ENCODE measurements at regions not wholly inside any gene's neighbourhood (a gene's known extent, or its start where the extent isn't known, plus 50 kb on each side); places are given as distances from the start of the nearest gene placed in this dataset.

DNA sequence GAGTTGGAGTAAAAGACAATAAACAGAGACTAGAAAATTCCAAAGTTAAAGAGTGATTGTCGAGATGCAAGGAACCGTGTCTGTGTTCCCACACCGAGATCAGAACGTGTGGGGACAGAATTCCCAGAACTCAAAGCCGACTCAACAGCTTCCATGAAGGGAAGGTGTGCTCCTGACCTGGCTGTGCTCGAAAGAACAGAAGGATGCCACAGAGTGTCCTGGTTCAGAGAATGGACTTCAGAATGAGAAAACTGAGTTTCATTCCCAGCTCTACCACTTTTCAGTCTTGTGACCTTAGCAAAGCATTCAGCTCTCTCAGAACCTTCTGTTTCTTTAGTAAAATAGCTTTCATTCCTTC, 420.0 kb upstream of the SLC30A5 start:
- ChIA-PET CTCF (no interaction called here), POLR2A (no interaction called here)
- Histone ChIP-seq H3K27me3 (ENCODE audit: control insufficient read depth in 1 of 2, insufficient read depth in 2 of 2, low read length in 2 of 2) (no peaks in the 10 kb centered on the region), H3K4me3 (ENCODE audit: low read length) (no peak overlapping the region), H3K36me3 (ENCODE audit: insufficient read depth, low read length) (no peaks in the 10 kb centered on the region), H3K27ac (ENCODE audit: low read depth in 1 of 2, low read length in 2 of 2) (no peak overlapping the region), H3K9me3 (ENCODE audit: control insufficient read depth in 1 of 2, insufficient read depth in 1 of 2, low read length in 2 of 2) (no peaks in the 10 kb centered on the region), H3K4me1 (ENCODE audit: insufficient read depth, low read length) (no peaks in the 10 kb centered on the region)
- intact Hi-C loops (cut with DNase I, micrococcal nuclease): no loop called here
- no peaks in the 10 kb centered on the region for H3K9me3 Mint-ChIP-seq
- H3K4me3 Mint-ChIP-seq: no peak overlapping the region
- H3K36me3 Mint-ChIP-seq (ENCODE audit: low read depth): no peaks in the 10 kb centered on the region
- ATAC-seq (ENCODE audit: poor library complexity): no peak
- no peak for DNase-seq
- no peak for TF ChIP-seq CTCF (IDR thresholded peaks at IDR 0.05)
- H3K27me3 Mint-ChIP-seq: no peaks in the 10 kb centered on the region
- H3K27ac Mint-ChIP-seq: no peak overlapping the region
- no peaks in the 10 kb centered on the region for H3K4me1 Mint-ChIP-seq (ENCODE audit: low read depth)

GRCh38 chr5:68679041-68679440, 414.8 kb upstream of the SLC30A5 start:
- ChIA-PET CTCF (no interaction called here), POLR2A (no interaction called here)
- DNase-seq (no peak), ATAC-seq (ENCODE audit: poor library complexity) (no peak)
- Mint-ChIP-seq H3K27me3 (peaks cover 7% of the 10 kb centered on the region), H3K36me3 (ENCODE audit: low read depth) (no peaks in the 10 kb centered on the region), H3K4me1 (ENCODE audit: low read depth) (no peaks in the 10 kb centered on the region), H3K9me3 (no peaks in the 10 kb centered on the region), H3K4me3 (no peak overlapping the region), H3K27ac (no peak overlapping the region)
- no peak overlapping the region for H3K27ac ChIP-seq (ENCODE audit: low read depth in 1 of 2, low read length in 2 of 2)
- H3K27me3 ChIP-seq (ENCODE audit: control insufficient read depth in 1 of 2, insufficient read depth in 2 of 2, low read length in 2 of 2): peaks cover 0 to 5% of the 10 kb centered on the region in 2 experiments
- intact Hi-C loops (cut with DNase I, micrococcal nuclease): no loop called here
- H3K36me3 ChIP-seq (ENCODE audit: insufficient read depth, low read length): no peaks in the 10 kb centered on the region
- H3K4me1 ChIP-seq (ENCODE audit: insufficient read depth, low read length): no peaks in the 10 kb centered on the region
- no peak overlapping the region for H3K4me3 ChIP-seq (ENCODE audit: low read length)
- no peaks in the 10 kb centered on the region for H3K9me3 ChIP-seq (ENCODE audit: control insufficient read depth in 1 of 2, insufficient read depth in 1 of 2, low read length in 2 of 2)
- TF ChIP-seq CTCF (IDR thresholded peaks at IDR 0.05): no peak

DNA sequence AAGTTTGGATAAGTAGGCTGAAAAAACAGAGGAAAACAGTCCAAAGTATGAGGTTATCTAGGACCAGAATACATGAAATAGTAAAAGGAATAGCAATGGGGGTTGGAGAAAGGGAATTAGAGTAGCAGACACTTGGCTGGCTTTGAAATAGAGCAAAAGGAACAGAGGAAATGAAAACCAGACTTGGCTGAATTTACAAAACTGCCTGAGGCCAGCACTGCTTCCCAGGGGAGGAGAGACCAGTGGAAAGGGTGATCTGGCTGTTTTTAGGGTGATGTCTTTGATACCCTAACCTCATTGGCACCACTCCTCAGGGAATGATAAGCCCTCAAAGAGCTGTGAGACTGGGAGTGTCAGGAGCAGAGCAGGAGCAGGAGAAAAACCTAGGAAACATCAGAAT, 413.4 kb upstream of the SLC30A5 start:
- intact Hi-C loops (cut with DNase I, micrococcal nuclease): no loop called here
- Mint-ChIP-seq H3K4me3 (no peak overlapping the region), H3K36me3 (ENCODE audit: low read depth) (no peaks in the 10 kb centered on the region), H3K9me3 (no peaks in the 10 kb centered on the region), H3K27ac (no peak overlapping the region), H3K4me1 (ENCODE audit: low read depth) (no peaks in the 10 kb centered on the region), H3K27me3 (peaks cover 7% of the 10 kb centered on the region)
- Histone ChIP-seq H3K27ac (ENCODE audit: low read depth in 1 of 2, low read length in 2 of 2) (no peak overlapping the region), H3K27me3 (ENCODE audit: control insufficient read depth in 1 of 2, insufficient read depth in 2 of 2, low read length in 2 of 2) (peaks cover 0 to 5% of the 10 kb centered on the region in 2 experiments), H3K36me3 (ENCODE audit: insufficient read depth, low read length) (no peaks in the 10 kb centered on the region), H3K9me3 (ENCODE audit: control insufficient read depth in 1 of 2, insufficient read depth in 1 of 2, low read length in 2 of 2) (no peaks in the 10 kb centered on the region), H3K4me3 (ENCODE audit: low read length) (no peak overlapping the region), H3K4me1 (ENCODE audit: insufficient read depth, low read length) (no peaks in the 10 kb centered on the region)
- ATAC-seq (ENCODE audit: poor library complexity) (no peak), DNase-seq (no peak)
- ChIA-PET CTCF (no interaction called here), POLR2A (no interaction called here)
- TF ChIP-seq CTCF (IDR thresholded peaks at IDR 0.05): no peak

Data from CD4-positive, alpha-beta T cell (primary cell).